HT-29 (cell line): ENCODE measurements at regions not wholly inside any gene's neighbourhood (a gene's known extent, or its start where the extent isn't known, plus 50 kb on each side); places are given as distances from the start of the nearest gene placed in this dataset.

ENCODE experiments used
- DNase-seq: peaks from one replicate; pipeline ENCODE4 v3.0.0-alpha.2; 2015; ENCODE audit warnings: low spot score

- DNase-seq, result no peak
Observed at GRCh38 chr22:26996154-26996553, 338.8 kb downstream of the MIAT start.

GRCh38 chr22:26998129-26998528, 340.7 kb downstream of the MIAT start:
- DNase-seq, result no peak

- DNase-seq, result no peak
Observed at GRCh38 chr22:26998716-26999115, 341.3 kb downstream of the MIAT start.

- DNase-seq, result no peak
Observed at GRCh38 chr22:27003297-27003696, 345.9 kb downstream of the MIAT start.

GRCh38 chr22:27004434-27004833, 347.0 kb downstream of the MIAT start:
- DNase-seq, result no peak

- no peak for DNase-seq
Observed at GRCh38 chr22:27008454-27008853, 351.1 kb downstream of the MIAT start.

GRCh38 chr22:27011133-27011532, 353.7 kb downstream of the MIAT start:
- DNase-seq, result no peak

GRCh38 chr22:27011717-27012116, 354.3 kb downstream of the MIAT start:
- DNase-seq, result no peak

- DNase-seq, result no peak
Observed at GRCh38 chr22:27019827-27020226, 362.4 kb downstream of the MIAT start.

- DNase-seq, result no peak
Observed at GRCh38 chr22:27022274-27022895, 365.0 kb downstream of the MIAT start.

GRCh38 chr22:27022896-27023361, 365.5 kb downstream of the MIAT start:
- no peak for DNase-seq

GRCh38 chr22:27023591-27023990, 366.2 kb downstream of the MIAT start:
- no peak for DNase-seq

- DNase-seq, result no peak
Observed at GRCh38 chr22:27024982-27025381, 367.6 kb downstream of the MIAT start.

GRCh38 chr22:27028093-27028492, 370.7 kb downstream of the MIAT start:
- no peak for DNase-seq

- DNase-seq, result no peak
Observed at GRCh38 chr22:27029584-27030130, 372.3 kb downstream of the MIAT start.

GRCh38 chr22:27032091-27032761, 374.8 kb downstream of the MIAT start:
- DNase-seq, result no peak

- DNase-seq, result no peak
Observed at GRCh38 chr22:27041745-27042310, 384.4 kb downstream of the MIAT start.

GRCh38 chr22:27043262-27043661, 385.9 kb downstream of the MIAT start:
- no peak for DNase-seq

- no peak for DNase-seq
Observed at GRCh38 chr22:27045103-27045947, 387.9 kb downstream of the MIAT start.

GRCh38 chr22:27046086-27046485, 388.7 kb downstream of the MIAT start:
- DNase-seq, result no peak

- no peak for DNase-seq
Observed at GRCh38 chr22:27046603-27047002, 389.2 kb downstream of the MIAT start.

GRCh38 chr22:27050771-27051170, 393.4 kb downstream of the MIAT start:
- DNase-seq, result no peak
